ENCODE measurements at regions not wholly inside any gene's neighbourhood (a gene's known extent, or its start where the extent isn't known, plus 50 kb on each side); places are given as distances from the start of the nearest gene placed in this dataset.
A peak's percentile ranks its signal among the peaks of the same experiment; 100 is the strongest.

- intact Hi-C loops (cut with DNase I) = no loop called here
- no peak overlapping the region for H3K4me3 ChIP-seq (ENCODE audit: low read length in 3 of 3)
- no peak overlapping the region for H3K27ac ChIP-seq (ENCODE audit: low read depth in 2 of 2, low read length in 2 of 2)
- no peaks in the 10 kb centered on the region for H3K27me3 ChIP-seq (ENCODE audit: control insufficient read depth, insufficient read depth, low read length)
- H3K4me1 ChIP-seq (ENCODE audit: control insufficient read depth in 2 of 3, insufficient read depth in 2 of 3, low read depth in 1 of 3, low read length in 3 of 3) = no peaks in the 10 kb centered on the region
- H3K9ac ChIP-seq (ENCODE audit: low read length in 3 of 3) = no peak overlapping the region
- FAIRE-seq (no peak), DNase-seq (no peak)
- no peak for TF ChIP-seq CTCF (IDR thresholded peaks at IDR 0.05; ENCODE audit: borderline replicate concordance, extremely low read depth, insufficient read depth)
- H3K9me3 ChIP-seq (ENCODE audit: control insufficient read depth in 2 of 3, insufficient read depth in 1 of 3, low read length in 3 of 3) = no peaks in the 10 kb centered on the region
- H3K36me3 ChIP-seq (ENCODE audit: control insufficient read depth in 2 of 3, insufficient read depth in 3 of 3, low read length in 3 of 3) = no peaks in the 10 kb centered on the region
Observed at GRCh38 chr12:66739266-66739665, 60.4 kb upstream of the GRIP1 start.

- Histone ChIP-seq H3K27me3 (ENCODE audit: control insufficient read depth, insufficient read depth, low read length) (no peaks in the 10 kb centered on the region), H3K27ac (ENCODE audit: low read depth in 2 of 2, low read length in 2 of 2) (no peak overlapping the region), H3K9me3 (ENCODE audit: control insufficient read depth in 2 of 3, insufficient read depth in 1 of 3, low read length in 3 of 3) (no peaks in the 10 kb centered on the region), H3K36me3 (ENCODE audit: control insufficient read depth in 2 of 3, insufficient read depth in 3 of 3, low read length in 3 of 3) (no peaks in the 10 kb centered on the region), H3K9ac (ENCODE audit: low read length in 3 of 3) (no peak overlapping the region), H3K4me3 (ENCODE audit: low read length in 3 of 3) (no peak overlapping the region), H3K4me1 (ENCODE audit: control insufficient read depth in 2 of 3, insufficient read depth in 2 of 3, low read depth in 1 of 3, low read length in 3 of 3) (no peaks in the 10 kb centered on the region)
- no peak for FAIRE-seq
- TF ChIP-seq CTCF (IDR thresholded peaks at IDR 0.05; ENCODE audit: borderline replicate concordance, extremely low read depth, insufficient read depth) = no peak
- intact Hi-C loops (cut with DNase I) = no loop called here
- no peak for DNase-seq
Observed at GRCh38 chr12:66739940-66740651, 61.2 kb upstream of the GRIP1 start.

GRCh38 chr12:66740732-66741131 lies 61.9 kb upstream of the GRIP1 start:
- FAIRE-seq = no peak
- no peak overlapping the region for H3K9ac ChIP-seq (ENCODE audit: low read length in 3 of 3)
- no peak overlapping the region for H3K27ac ChIP-seq (ENCODE audit: low read depth in 2 of 2, low read length in 2 of 2)
- no peaks in the 10 kb centered on the region for H3K36me3 ChIP-seq (ENCODE audit: control insufficient read depth in 2 of 3, insufficient read depth in 3 of 3, low read length in 3 of 3)
- H3K27me3 ChIP-seq (ENCODE audit: control insufficient read depth, insufficient read depth, low read length) = no peaks in the 10 kb centered on the region
- H3K4me3 ChIP-seq (ENCODE audit: low read length in 3 of 3) = no peak overlapping the region
- H3K4me1 ChIP-seq (ENCODE audit: control insufficient read depth in 2 of 3, insufficient read depth in 2 of 3, low read depth in 1 of 3, low read length in 3 of 3) = no peaks in the 10 kb centered on the region
- TF ChIP-seq CTCF (IDR thresholded peaks at IDR 0.05; ENCODE audit: borderline replicate concordance, extremely low read depth, insufficient read depth) = no peak
- no peaks in the 10 kb centered on the region for H3K9me3 ChIP-seq (ENCODE audit: control insufficient read depth in 2 of 3, insufficient read depth in 1 of 3, low read length in 3 of 3)
- no peak for DNase-seq
- intact Hi-C loops (cut with DNase I) = no loop called here

- intact Hi-C loops (cut with DNase I) = no loop called here
- Histone ChIP-seq H3K27ac (ENCODE audit: low read depth in 2 of 2, low read length in 2 of 2) (no peak overlapping the region), H3K4me3 (ENCODE audit: low read length in 3 of 3) (no peak overlapping the region), H3K4me1 (ENCODE audit: control insufficient read depth in 2 of 3, insufficient read depth in 2 of 3, low read depth in 1 of 3, low read length in 3 of 3) (no peaks in the 10 kb centered on the region), H3K27me3 (ENCODE audit: control insufficient read depth, insufficient read depth, low read length) (no peaks in the 10 kb centered on the region), H3K9me3 (ENCODE audit: control insufficient read depth in 2 of 3, insufficient read depth in 1 of 3, low read length in 3 of 3) (no peaks in the 10 kb centered on the region), H3K36me3 (ENCODE audit: control insufficient read depth in 2 of 3, insufficient read depth in 3 of 3, low read length in 3 of 3) (no peaks in the 10 kb centered on the region), H3K9ac (ENCODE audit: low read length in 3 of 3) (no peak overlapping the region)
- TF ChIP-seq CTCF (IDR thresholded peaks at IDR 0.05; ENCODE audit: borderline replicate concordance, extremely low read depth, insufficient read depth) = no peak
- no peak for FAIRE-seq
- DNase-seq = peak in 2 of 5 donors; percentile 30 to 39
Observed at GRCh38 chr12:66741919-66742318, 63.0 kb upstream of the GRIP1 start.

Data from kidney (tissue), 13 donors.